Ascending aorta (tissue), 2 donors: ENCODE measurements at regions not wholly inside any gene's neighbourhood (a gene's known extent, or its start where the extent isn't known, plus 50 kb on each side); places are given as distances from the start of the nearest gene placed in this dataset.
"Not testable (repeated sequence)": the region's sequence is repeated elsewhere in the genome, so short reads cannot be mapped to it uniquely, and the experiment has no call there.

Experiments used
- DNase-seq, 2 donors: peaks; one replicate each; pipeline ENCODE4 v3.0.0-alpha.2; 2019; ENCODE audit warnings: low spot score in 2 of 2
- H3K27ac ChIP-seq, 2 donors: fragments of 200-600 bp; sonication (generic); one replicate each; pipeline ENCODE4 v1.5.1; 2016 to 2017; ENCODE audit warnings: mild to moderate bottlenecking in 1 of 2
- H3K27me3 ChIP-seq: fragments of 200-600 bp; sonication (generic); one replicate; pipeline ENCODE4 v1.5.1; 2017
- H3K36me3 ChIP-seq, 2 donors: fragments of 200-600 bp; sonication (generic); one replicate each; pipeline ENCODE4 v1.5.1; 2016
- H3K4me1 ChIP-seq, 2 donors: fragments of 200-600 bp; sonication (generic); one replicate each; pipeline ENCODE4 v1.5.1; 2016 to 2017; ENCODE audit warnings: mild to moderate bottlenecking in 1 of 2
- H3K4me3 ChIP-seq, 2 donors: fragments of 200-600 bp; sonication (generic); one replicate each; pipeline ENCODE4 v1.5.1; 2016 to 2017; ENCODE audit warnings: mild to moderate bottlenecking in 1 of 2
- H3K9me3 ChIP-seq, 2 donors: fragments of 200-600 bp; sonication (generic); one replicate each; pipeline ENCODE4 v1.5.1; 2016
- CTCF ChIP-seq, 3 experiments: fragments of 200-600 bp in 2 of 3; fragments of 450-650 bp in 1 of 3; sonication (generic) in 2 of 3; IDR thresholded peaks; one replicate each; pipeline ENCODE4 v1.5.1; 2016 to 2019; ENCODE audit warnings: antibody characterized with exemption in 3 of 3, mild to moderate bottlenecking in 1 of 3, moderate library complexity in 1 of 3
- intact Hi-C: fragments of 100-400 bp; cut with DNase I; formaldehyde crosslinking; loops from one replicate; pipeline ENCODE4 v1.15.1; 2023

GRCh38 chr14:40981247-40981646, 625.4 kb upstream of the LRFN5 start:
- H3K9me3 ChIP-seq, result no peaks in the 10 kb centered on the region
- DNase-seq, result no peak
- H3K27me3 ChIP-seq, result no peaks in the 10 kb centered on the region
- intact Hi-C loops, result no loop called here
- H3K4me1 ChIP-seq, result no peaks in the 10 kb centered on the region
- H3K4me3 ChIP-seq, result no peak overlapping the region
- no peaks in the 10 kb centered on the region for H3K36me3 ChIP-seq
- H3K27ac ChIP-seq, result no peak overlapping the region
- TF ChIP-seq CTCF (IDR thresholded peaks at IDR 0.05), result no peak

- H3K4me1 ChIP-seq, H3K27ac ChIP-seq, H3K36me3 ChIP-seq, H3K27me3 ChIP-seq, H3K9me3 ChIP-seq, DNase-seq, intact Hi-C loops, H3K4me3 ChIP-seq: not testable (repeated sequence)
Observed at GRCh38 chr14:40960257-40960656, 646.4 kb upstream of the LRFN5 start.

GRCh38 chr14:40955131-40955505, 651.6 kb upstream of the LRFN5 start:
- no peak for TF ChIP-seq CTCF (IDR thresholded peaks at IDR 0.05)

GRCh38 chr14:40954448-40955130, 652.1 kb upstream of the LRFN5 start:
- H3K4me3 ChIP-seq, H3K9me3 ChIP-seq, H3K27ac ChIP-seq, H3K4me1 ChIP-seq, H3K27me3 ChIP-seq, H3K36me3 ChIP-seq, DNase-seq, intact Hi-C loops: not testable (repeated sequence)

More at GRCh38 chr14:40955131-40955505, 651.6 kb upstream of the LRFN5 start:
- H3K36me3 ChIP-seq, result no peaks in the 10 kb centered on the region
- H3K4me3 ChIP-seq, result no peak overlapping the region
- H3K4me1 ChIP-seq, result no peaks in the 10 kb centered on the region
- H3K27me3 ChIP-seq, result no peaks in the 10 kb centered on the region
- intact Hi-C loops, result no loop called here
- H3K27ac ChIP-seq, result no peak overlapping the region
- DNase-seq, result no peak
- H3K9me3 ChIP-seq, result no peaks in the 10 kb centered on the region

GRCh38 chr14:40944521-40944920, 662.2 kb upstream of the LRFN5 start:
- TF ChIP-seq CTCF (IDR thresholded peaks at IDR 0.05), result no peak
- Histone ChIP-seq H3K27me3 (no peaks in the 10 kb centered on the region), H3K9me3 (no peaks in the 10 kb centered on the region), H3K27ac (no peak overlapping the region), H3K36me3 (no peaks in the 10 kb centered on the region), H3K4me1 (no peaks in the 10 kb centered on the region), H3K4me3 (no peak overlapping the region)
- no peak for DNase-seq
- intact Hi-C loops, result no loop called here

- no peak overlapping the region for H3K4me3 ChIP-seq
- no peaks in the 10 kb centered on the region for H3K4me1 ChIP-seq
- H3K27ac ChIP-seq, result no peak overlapping the region
- H3K27me3 ChIP-seq, result no peaks in the 10 kb centered on the region
- no peak for DNase-seq
- TF ChIP-seq CTCF (IDR thresholded peaks at IDR 0.05), result no peak
- H3K36me3 ChIP-seq, result no peaks in the 10 kb centered on the region
- H3K9me3 ChIP-seq, result no peaks in the 10 kb centered on the region
- intact Hi-C loops, result no loop called here
Observed at GRCh38 chr14:40936861-40937260, 669.8 kb upstream of the LRFN5 start.

- no peaks in the 10 kb centered on the region for H3K9me3 ChIP-seq
- intact Hi-C loops, result no loop called here
- no peak for TF ChIP-seq CTCF (IDR thresholded peaks at IDR 0.05)
- no peaks in the 10 kb centered on the region for H3K4me1 ChIP-seq
- no peak for DNase-seq
- H3K27ac ChIP-seq, result no peak overlapping the region
- no peak overlapping the region for H3K4me3 ChIP-seq
- H3K36me3 ChIP-seq, result no peaks in the 10 kb centered on the region
- H3K27me3 ChIP-seq, result no peaks in the 10 kb centered on the region
Observed at GRCh38 chr14:40920380-40920779, 686.3 kb upstream of the LRFN5 start.
